Thoracic aorta (tissue), 2 donors: ENCODE measurements at regions not wholly inside any gene's neighbourhood (a gene's known extent, or its start where the extent isn't known, plus 50 kb on each side); places are given as distances from the start of the nearest gene placed in this dataset.

Experiments used
- ATAC-seq: fragments of 150-250 bp; one replicate; pipeline ENCODE4 v1.8.0; 2017; ENCODE audit warnings: low read depth; ENCODE audit not compliant: insufficient number of reproducible peaks, low FRiP score
- DNase-seq: peaks from one replicate; pipeline ENCODE4 v3.0.0-alpha.2; 2020; ENCODE audit warnings: low spot score
- H3K27ac ChIP-seq, 2 donors: fragments of 200-600 bp; sonication (generic); 1 replicate in 1 of 2; 2 replicates in 1 of 2; pipeline ENCODE4 v1.5.1; 2016; ENCODE audit warnings: mild to moderate bottlenecking in 2 of 2, moderate library complexity in 2 of 2
- H3K27me3 ChIP-seq: fragments of 200-600 bp; sonication (generic); replicated peaks from 2 replicates; pipeline ENCODE4 v1.6.0; 2016; ENCODE audit warnings: mild to moderate bottlenecking; ENCODE audit not compliant: insufficient read depth
- H3K36me3 ChIP-seq: fragments of 200-600 bp; sonication (generic); one replicate; pipeline ENCODE4 v1.5.1; 2016
- H3K4me1 ChIP-seq, 2 donors: fragments of 200-600 bp; sonication (generic); 1 replicate in 1 of 2; 2 replicates in 1 of 2; pipeline versions ENCODE4 v1.5.1 to v1.6.0; 2016; ENCODE audit warnings: low read depth in 2 of 2, mild to moderate bottlenecking in 1 of 2; ENCODE audit not compliant: control insufficient read depth in 1 of 2
- H3K4me3 ChIP-seq: fragments of 200-600 bp; sonication (generic); 2 replicates; pipeline ENCODE4 v1.5.1; 2016; ENCODE audit warnings: mild to moderate bottlenecking
- H3K9me3 ChIP-seq: fragments of 200-600 bp; sonication (generic); 2 replicates; pipeline ENCODE4 v1.5.1; 2016
- TF ChIP-seq, protein P1 (sequence below): fragments of 200-600 bp; sonication (generic); IDR thresholded peaks from one replicate; pipeline ENCODE4 v1.5.1; 2019; ENCODE audit warnings: antibody characterized with exemption

DNA sequence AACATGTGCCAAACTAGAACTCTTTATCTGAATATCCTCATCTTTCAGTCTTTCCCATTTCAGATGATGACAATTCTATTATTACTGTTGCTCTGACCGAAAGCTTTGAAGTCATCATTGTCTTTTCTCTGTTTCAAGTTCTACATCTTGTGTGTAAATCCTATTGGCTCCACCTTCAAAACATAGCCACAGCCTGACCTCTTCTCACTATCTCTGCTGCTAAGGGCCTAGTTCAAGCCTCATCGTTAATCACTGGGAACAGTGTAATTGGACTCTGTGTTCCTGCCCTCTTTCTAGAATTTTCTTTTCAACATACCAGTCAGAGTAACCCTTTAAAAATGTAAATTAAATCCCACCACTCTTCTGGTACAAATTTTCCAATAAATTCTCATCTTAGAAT is 105.1 kb downstream of the OXSM start:
- no peak overlapping the region for H3K27ac ChIP-seq
- H3K36me3 ChIP-seq, result no peaks in the 10 kb centered on the region
- no peak overlapping the region for H3K4me3 ChIP-seq
- no peaks in the 10 kb centered on the region for H3K9me3 ChIP-seq
- TF ChIP-seq, protein P1, sequence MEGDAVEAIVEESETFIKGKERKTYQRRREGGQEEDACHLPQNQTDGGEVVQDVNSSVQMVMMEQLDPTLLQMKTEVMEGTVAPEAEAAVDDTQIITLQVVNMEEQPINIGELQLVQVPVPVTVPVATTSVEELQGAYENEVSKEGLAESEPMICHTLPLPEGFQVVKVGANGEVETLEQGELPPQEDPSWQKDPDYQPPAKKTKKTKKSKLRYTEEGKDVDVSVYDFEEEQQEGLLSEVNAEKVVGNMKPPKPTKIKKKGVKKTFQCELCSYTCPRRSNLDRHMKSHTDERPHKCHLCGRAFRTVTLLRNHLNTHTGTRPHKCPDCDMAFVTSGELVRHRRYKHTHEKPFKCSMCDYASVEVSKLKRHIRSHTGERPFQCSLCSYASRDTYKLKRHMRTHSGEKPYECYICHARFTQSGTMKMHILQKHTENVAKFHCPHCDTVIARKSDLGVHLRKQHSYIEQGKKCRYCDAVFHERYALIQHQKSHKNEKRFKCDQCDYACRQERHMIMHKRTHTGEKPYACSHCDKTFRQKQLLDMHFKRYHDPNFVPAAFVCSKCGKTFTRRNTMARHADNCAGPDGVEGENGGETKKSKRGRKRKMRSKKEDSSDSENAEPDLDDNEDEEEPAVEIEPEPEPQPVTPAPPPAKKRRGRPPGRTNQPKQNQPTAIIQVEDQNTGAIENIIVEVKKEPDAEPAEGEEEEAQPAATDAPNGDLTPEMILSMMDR, result no peak
- DNase-seq (no peak), ATAC-seq (no peak)
- H3K27me3 ChIP-seq, result no peaks in the 10 kb centered on the region
- no peaks in the 10 kb centered on the region for H3K4me1 ChIP-seq

DNA sequence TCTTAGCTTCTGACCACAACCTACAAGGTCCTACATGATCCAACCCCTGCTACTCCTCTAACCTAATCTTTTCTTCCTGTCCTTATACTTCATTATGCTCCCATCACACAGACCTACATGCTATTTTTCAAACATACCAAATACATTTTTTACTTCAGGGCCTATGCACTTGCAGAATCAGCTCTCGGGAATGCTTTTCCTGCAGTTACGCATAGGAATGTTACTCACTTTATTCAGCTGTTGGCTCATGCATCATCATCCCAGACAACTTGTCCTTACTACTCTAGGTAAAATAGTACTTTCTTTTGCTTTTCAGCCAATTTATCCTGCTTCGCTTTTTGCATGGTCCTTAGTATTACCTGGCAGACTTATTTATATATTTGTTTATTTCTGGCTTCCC is 105.6 kb downstream of the OXSM start:
- DNase-seq (no peak), ATAC-seq (no peak)
- Histone ChIP-seq H3K9me3 (no peaks in the 10 kb centered on the region), H3K36me3 (no peaks in the 10 kb centered on the region), H3K27ac (no peak overlapping the region), H3K4me1 (no peaks in the 10 kb centered on the region), H3K4me3 (no peak overlapping the region), H3K27me3 (no peaks in the 10 kb centered on the region)
- TF ChIP-seq, protein P1, result no peak

DNA sequence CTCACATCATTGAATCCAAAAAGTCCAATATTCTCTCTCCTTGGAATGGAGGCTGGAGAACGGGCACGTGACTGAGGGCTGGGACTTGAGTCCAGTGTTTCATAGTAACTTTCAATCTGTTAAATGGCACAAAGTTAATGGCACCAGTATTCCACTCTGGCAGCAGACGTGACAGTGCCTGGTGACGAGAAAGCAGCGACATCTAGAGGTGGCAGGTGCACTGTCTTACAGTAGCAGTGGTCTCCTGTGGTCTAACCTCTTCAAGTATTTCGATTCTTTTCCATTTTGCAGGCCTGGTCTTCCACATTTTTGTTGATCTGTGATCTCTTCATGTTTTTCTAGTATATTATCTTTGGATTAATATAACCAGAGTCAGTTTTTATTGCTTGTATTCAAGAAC is 107.1 kb downstream of the OXSM start:
- ATAC-seq, result no peak

DNA sequence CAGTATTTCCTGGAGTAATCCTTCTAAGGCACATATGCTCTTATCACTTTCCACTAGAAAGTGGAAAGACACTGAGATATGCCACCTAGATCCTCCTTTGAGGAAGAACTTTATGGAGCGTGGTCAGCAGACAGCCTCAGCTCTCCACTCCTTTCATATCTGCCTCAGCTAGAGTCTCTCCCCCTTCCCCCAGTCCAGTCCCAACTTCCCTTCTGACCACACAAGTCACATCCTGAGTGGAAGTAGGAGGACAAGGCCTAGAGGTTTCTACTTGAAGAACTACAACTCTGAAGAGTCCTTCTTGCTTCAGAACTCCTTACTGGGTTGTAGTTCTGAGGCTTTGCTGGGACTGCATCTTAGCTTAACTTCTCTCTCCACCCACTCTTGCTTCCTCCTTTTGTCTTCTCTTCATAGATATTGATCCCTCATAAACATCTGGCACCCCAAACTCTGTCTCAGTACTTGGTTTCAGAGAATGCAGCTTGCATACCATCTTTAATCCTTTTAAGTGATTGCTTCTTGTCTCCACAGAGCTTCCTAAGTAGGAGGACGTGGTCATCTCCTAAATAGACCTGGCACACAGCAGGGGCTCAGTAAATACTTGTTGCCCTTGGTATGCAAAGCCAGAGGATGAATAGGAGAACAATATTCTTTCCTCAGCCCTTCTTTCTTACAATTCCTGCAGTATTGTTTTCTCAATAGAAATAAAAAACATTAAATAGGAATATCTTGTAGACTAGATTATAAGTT is 109.6 kb downstream of the OXSM start:
- Histone ChIP-seq H3K27me3 (no peaks in the 10 kb centered on the region), H3K27ac (no peak overlapping the region), H3K9me3 (no peaks in the 10 kb centered on the region), H3K4me3 (no peak overlapping the region), H3K36me3 (no peaks in the 10 kb centered on the region), H3K4me1 (no peaks in the 10 kb centered on the region)
- ATAC-seq (no peak), DNase-seq (no peak)
- TF ChIP-seq, protein P1, result no peak

More for the DNA sequence above, 107.1 kb downstream of the OXSM start:
- Histone ChIP-seq H3K27me3 (no peaks in the 10 kb centered on the region), H3K4me3 (no peak overlapping the region), H3K27ac (no peak overlapping the region), H3K9me3 (no peaks in the 10 kb centered on the region), H3K4me1 (no peaks in the 10 kb centered on the region), H3K36me3 (no peaks in the 10 kb centered on the region)
- TF ChIP-seq, protein P1, result no peak
- no peak for DNase-seq

DNA sequence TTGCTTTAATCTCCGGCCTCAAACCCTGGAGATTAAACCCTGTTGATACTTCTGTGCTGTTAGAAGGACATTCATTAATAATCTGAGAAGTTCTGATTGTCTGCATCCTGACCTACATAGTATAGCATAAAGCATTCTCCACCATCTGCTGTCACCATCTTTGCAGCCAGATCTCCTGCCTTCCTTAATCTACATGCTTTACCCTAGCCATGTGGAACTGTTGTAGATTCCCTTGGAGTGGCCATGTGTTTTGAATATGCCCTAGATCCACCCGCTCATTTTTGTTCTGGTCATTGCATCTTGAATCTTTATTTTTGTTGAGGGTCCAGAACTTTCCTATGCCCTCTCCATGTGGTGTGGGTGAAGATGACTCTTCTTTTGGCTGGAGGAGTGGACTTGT is 110.3 kb downstream of the OXSM start:
- H3K36me3 ChIP-seq, result no peaks in the 10 kb centered on the region
- no peak overlapping the region for H3K27ac ChIP-seq
- ATAC-seq, result no peak
- no peaks in the 10 kb centered on the region for H3K27me3 ChIP-seq
- TF ChIP-seq, protein P1, result no peak
- no peak overlapping the region for H3K4me3 ChIP-seq
- no peak for DNase-seq
- H3K9me3 ChIP-seq, result no peaks in the 10 kb centered on the region
- H3K4me1 ChIP-seq, result peaks cover 0 to 3% of the 10 kb centered on the region in 2 donors
